Heart right ventricle (tissue), 16 donors: ENCODE measurements at regions not wholly inside any gene's neighbourhood (a gene's known extent, or its start where the extent isn't known, plus 50 kb on each side); places are given as distances from the start of the nearest gene placed in this dataset.

Experiments used
- ATAC-seq, 8 donors: fragments of 200-7000 bp; cut with Tn5 transposase; one replicate each; pipeline ENCODE4 v1.9.1; 2020; ENCODE audit warnings: mild to moderate bottlenecking in 8 of 8, moderate library complexity in 8 of 8, moderate number of reproducible peaks in 1 of 8
- DNase-seq, 2 donors: peaks; one replicate each; pipeline ENCODE4 v3.0.0-alpha.2; 2020
- H3K27ac ChIP-seq, 10 donors: fragments of 200-600 bp; sonication (generic) in 2 of 10; one replicate each; pipeline versions ENCODE4 v1.5.0 to v1.8.0; 2020 to 2022; ENCODE audit warnings: mild to moderate bottlenecking in 3 of 10
- H3K27me3 ChIP-seq, 7 donors: fragments of 200-600 bp; one replicate each; pipeline ENCODE4 v1.8.0; 2021 to 2022; ENCODE audit warnings: mild to moderate bottlenecking in 2 of 7
- H3K36me3 ChIP-seq, 9 donors: fragments of 200-600 bp; sonication (generic) in 1 of 9; one replicate each; pipeline versions ENCODE4 v1.5.0 to v1.8.0; 2020 to 2022; ENCODE audit warnings: mild to moderate bottlenecking in 2 of 9
- H3K4me1 ChIP-seq, 9 donors: fragments of 200-600 bp; sonication (generic) in 1 of 9; one replicate each; pipeline versions ENCODE4 v1.5.0 to v1.8.0; 2020 to 2022; ENCODE audit warnings: mild to moderate bottlenecking in 4 of 9
- H3K4me3 ChIP-seq, 10 donors: fragments of 200-600 bp; sonication (generic) in 2 of 10; one replicate each; pipeline versions ENCODE4 v1.5.0 to v1.8.0; 2020 to 2022; ENCODE audit warnings: mild to moderate bottlenecking in 7 of 10, moderate library complexity in 2 of 10
- H3K9me3 ChIP-seq, 11 donors: fragments of 200-600 bp in 10 of 11; sonication (generic) in 2 of 11; one replicate each; pipeline versions ENCODE4 v1.5.0 to v1.8.0; 2013 to 2022; ENCODE audit warnings: mild to moderate bottlenecking in 2 of 11, control low read depth in 1 of 11, moderate library complexity in 1 of 11
- WGBS, 2 donors: extraction: QIAGEN DNeasy Blood & Tissue Kit; methylation state at CpG; one replicate each; pipeline ENCODE4 v1.1.7; 2013; ENCODE audit warnings: inconsistent platforms in 1 of 2; 5-methylcytosine and 5-hydroxymethylcytosine counted together
- intact Hi-C, 10 donors: fragments of 100-400 bp; cut with DNase I; formaldehyde crosslinking; loops; one replicate each; pipeline versions ENCODE4 v1.11.1 to v1.14.2; 2022
- TF ChIP-seq, protein P1 (sequence below), 9 donors: fragments of 200-600 bp; sonication (generic) in 2 of 9; IDR thresholded peaks; one replicate each; pipeline versions ENCODE4 v1.5.0 to v1.8.0; 2021 to 2022; ENCODE audit warnings: antibody characterized with exemption in 9 of 9, mild to moderate bottlenecking in 5 of 9, moderate library complexity in 1 of 9
- donor health status: Arrhythmogenic right ventricular cardiomyopathy.
- donor health status: ischemic (EF 13 %, LVEDD 7.1; RV severe dilation, severe dysfunction).
- donor health status: healthy with polysubstance abuse.
- donor health status: DM: no; HTN: yes; CAD: no.
- donor health status: DM: no; HTN: no; CAD: no.
- donor health status: ischemic (EF 25% LVEDD 6.9; RV normal size, moderate dysfunction).
- donor health status: ischemic (EF 25% LVEDD 5.7; RV mildly dilated, moderate dysfunction).
- donor health status: healthy.
- donor health status: DM: yes; HTN: yes; CAD: no.
- donor health status: Ischemic cardiomyopathy.
- donor health status: ischemic (EF 35%, LVEDD 5.7; RV mildly dilated, moderate dysfunction).
- donor health status: nonischemic (EF 11% LVEDD 7.7; RV severe dilation, severe dysfunction).
- donor health status: DM: yes; HTN: yes; CAD: no.
- donor health status: PGD.
- donor health status: ischemic (EF 29% LVEDD 5.4; RV normal size, mild dysfunction).
- donor health status: nonischemic (EF 23%, LVEDD 6.1; RV moderate dilation, normal function).

GRCh38 chr1:228876187-228876586, 140.9 kb downstream of the RHOU start:
- ATAC-seq (peak in 2 of 8 donors; percentile 9 to 29), DNase-seq (no peak)
- intact Hi-C loops: no loop called here
- Histone ChIP-seq H3K4me1 (no peaks in the 10 kb centered on the region), H3K9me3 (no peaks in the 10 kb centered on the region), H3K36me3 (no peaks in the 10 kb centered on the region), H3K27me3 (peaks cover 0 to 5% (median 0%) of the 10 kb centered on the region in 7 donors), H3K4me3 (no peak overlapping the region), H3K27ac (no peak overlapping the region)
- WGBS, 2 donors: 58 to 64% methylated on average over 4 of the region's 4 CpGs
- TF ChIP-seq, protein P1, sequence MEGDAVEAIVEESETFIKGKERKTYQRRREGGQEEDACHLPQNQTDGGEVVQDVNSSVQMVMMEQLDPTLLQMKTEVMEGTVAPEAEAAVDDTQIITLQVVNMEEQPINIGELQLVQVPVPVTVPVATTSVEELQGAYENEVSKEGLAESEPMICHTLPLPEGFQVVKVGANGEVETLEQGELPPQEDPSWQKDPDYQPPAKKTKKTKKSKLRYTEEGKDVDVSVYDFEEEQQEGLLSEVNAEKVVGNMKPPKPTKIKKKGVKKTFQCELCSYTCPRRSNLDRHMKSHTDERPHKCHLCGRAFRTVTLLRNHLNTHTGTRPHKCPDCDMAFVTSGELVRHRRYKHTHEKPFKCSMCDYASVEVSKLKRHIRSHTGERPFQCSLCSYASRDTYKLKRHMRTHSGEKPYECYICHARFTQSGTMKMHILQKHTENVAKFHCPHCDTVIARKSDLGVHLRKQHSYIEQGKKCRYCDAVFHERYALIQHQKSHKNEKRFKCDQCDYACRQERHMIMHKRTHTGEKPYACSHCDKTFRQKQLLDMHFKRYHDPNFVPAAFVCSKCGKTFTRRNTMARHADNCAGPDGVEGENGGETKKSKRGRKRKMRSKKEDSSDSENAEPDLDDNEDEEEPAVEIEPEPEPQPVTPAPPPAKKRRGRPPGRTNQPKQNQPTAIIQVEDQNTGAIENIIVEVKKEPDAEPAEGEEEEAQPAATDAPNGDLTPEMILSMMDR (IDR thresholded peaks at IDR 0.05): no peak

DNA sequence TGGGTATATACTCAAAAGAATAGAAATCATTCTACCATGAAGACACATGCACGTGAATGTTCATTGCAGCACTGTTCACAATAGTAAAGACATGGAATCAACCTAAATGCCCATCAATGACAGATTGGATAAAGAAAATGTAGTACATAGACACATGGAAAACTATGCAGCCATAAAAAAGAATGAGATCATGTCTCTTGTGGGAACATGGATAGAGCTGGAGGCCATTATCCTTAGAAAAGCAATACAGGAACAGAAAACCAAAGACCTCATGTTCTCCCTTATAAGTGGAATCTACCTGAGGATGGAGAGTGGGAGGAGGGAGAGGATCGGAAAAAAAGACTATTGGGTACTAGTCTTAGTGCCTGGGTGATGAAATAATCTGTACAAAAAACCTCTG, 143.9 kb downstream of the RHOU start:
- Histone ChIP-seq H3K27me3 (peaks cover 0 to 5% (median 0%) of the 10 kb centered on the region in 7 donors), H3K4me3 (no peak overlapping the region), H3K9me3 (peaks cover 0 to 7% (median under 1%) of the 10 kb centered on the region in 11 donors), H3K36me3 (no peaks in the 10 kb centered on the region), H3K27ac (no peak overlapping the region), H3K4me1 (no peaks in the 10 kb centered on the region)
- TF ChIP-seq, protein P1 (IDR thresholded peaks at IDR 0.05): no peak
- no peak for ATAC-seq
- no peak for DNase-seq
- intact Hi-C loops: no loop called here
- WGBS, 2 donors: 95 to 99% methylated on average over 2 of the region's 2 CpGs

DNA sequence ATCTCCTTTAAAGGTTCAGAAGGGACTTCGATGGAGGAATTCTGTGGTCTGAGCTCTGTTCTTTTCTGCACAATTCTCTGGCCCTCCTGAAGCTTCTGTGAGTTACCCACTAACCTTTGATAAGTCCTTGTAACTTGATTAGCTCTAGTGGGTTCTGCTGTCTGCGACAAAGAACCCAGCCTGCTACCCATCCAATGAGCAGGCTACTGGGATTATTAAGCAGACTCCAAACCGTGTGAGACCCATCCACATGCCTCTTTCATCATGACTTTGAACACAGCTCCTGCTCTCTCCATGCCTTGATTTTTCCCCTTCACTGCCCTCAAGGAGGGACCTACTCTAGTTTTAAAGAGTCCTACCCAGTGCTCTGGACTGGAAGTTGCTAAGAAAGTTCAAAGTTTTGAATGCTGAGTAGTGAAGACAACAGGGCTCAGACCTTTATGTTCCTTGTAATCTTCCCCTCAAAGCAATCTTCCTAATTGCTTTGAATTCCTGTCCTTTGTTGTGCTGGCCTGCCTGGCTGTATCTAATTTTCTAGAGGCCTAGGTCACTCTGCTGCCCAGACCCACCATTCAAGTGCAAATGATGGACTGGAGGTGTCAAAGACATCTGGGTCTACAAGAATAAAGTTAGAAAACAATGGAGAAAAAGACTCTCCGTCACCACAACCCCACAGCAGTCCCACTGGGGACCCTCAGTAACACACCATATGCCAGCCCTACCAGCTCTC, 146.9 kb downstream of the RHOU start:
- H3K9me3 ChIP-seq: peaks cover 0 to 9% (median 4%) of the 10 kb centered on the region in 11 donors
- H3K27ac ChIP-seq: no peak overlapping the region
- DNase-seq (no peak), ATAC-seq (no peak)
- H3K4me3 ChIP-seq: no peak overlapping the region
- no peaks in the 10 kb centered on the region for H3K36me3 ChIP-seq
- intact Hi-C loops: no loop called here
- TF ChIP-seq, protein P1 (IDR thresholded peaks at IDR 0.05): no peak
- H3K27me3 ChIP-seq: peaks cover 0 to 5% (median 0%) of the 10 kb centered on the region in 7 donors
- 77 to 82% methylated on average over 4 of the region's 4 CpGs for WGBS, 2 donors
- H3K4me1 ChIP-seq: no peaks in the 10 kb centered on the region

DNA sequence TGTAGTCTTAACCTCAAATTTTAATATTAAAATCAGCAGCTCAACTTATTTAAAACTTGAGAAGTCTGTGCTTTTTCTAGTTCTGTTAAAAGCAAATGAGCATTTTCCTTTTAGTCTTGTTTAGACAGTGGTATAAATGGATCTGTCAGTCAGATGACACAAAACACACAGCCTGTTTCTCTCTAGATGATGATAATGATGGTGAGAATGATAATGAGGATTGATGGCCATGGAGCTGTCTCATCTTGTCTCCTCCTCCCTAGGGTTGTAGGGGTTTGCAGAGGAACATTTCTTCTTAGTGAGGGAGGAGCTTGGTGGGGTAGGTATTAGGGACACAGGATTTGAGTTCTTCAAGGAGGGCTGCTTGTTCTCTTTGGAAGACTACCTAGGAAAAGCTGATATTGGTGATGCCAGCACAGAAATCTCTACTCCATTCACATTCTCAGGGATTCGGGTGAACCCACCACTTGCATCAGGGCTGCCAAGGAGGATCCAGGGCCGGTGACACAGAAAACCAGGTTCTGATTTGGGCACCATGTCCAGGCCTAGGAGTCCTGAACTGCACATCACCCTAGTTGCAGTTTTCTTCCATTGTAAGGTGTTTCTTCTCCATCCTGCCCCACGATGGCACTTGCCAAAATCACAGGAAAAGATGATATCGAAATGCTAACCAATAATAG, 147.6 kb downstream of the RHOU start:
- ATAC-seq: no peak
- H3K36me3 ChIP-seq: no peaks in the 10 kb centered on the region
- H3K4me3 ChIP-seq: no peak overlapping the region
- TF ChIP-seq, protein P1 (IDR thresholded peaks at IDR 0.05): no peak
- peaks cover 0 to 9% (median 4%) of the 10 kb centered on the region in 11 donors for H3K9me3 ChIP-seq
- 87 to 92% methylated on average over 4 of the region's 4 CpGs for WGBS, 2 donors
- intact Hi-C loops: no loop called here
- H3K27ac ChIP-seq: no peak overlapping the region
- H3K27me3 ChIP-seq: peaks cover 0 to 4% (median 0%) of the 10 kb centered on the region in 7 donors
- no peaks in the 10 kb centered on the region for H3K4me1 ChIP-seq
- DNase-seq: no peak
